NCI-H128 (cell line): ENCODE measurements at regions not wholly inside any gene's neighbourhood (a gene's known extent, or its start where the extent isn't known, plus 50 kb on each side); places are given as distances from the start of the nearest gene placed in this dataset.

Experiments used
- DNase-seq: peaks from one replicate; lab custom pipeline; 2025; ENCODE audit not compliant: unreplicated experiment; lab: John Stamatoyannopoulos, UW

GRCh38 chr3:159635047-159635641, 353.5 kb upstream of the IL12A start:
- no peak for DNase-seq

GRCh38 chr3:159637883-159638542, 350.6 kb upstream of the IL12A start:
- DNase-seq = no peak

GRCh38 chr3:159640225-159640624, 348.4 kb upstream of the IL12A start:
- DNase-seq = no peak

- no peak for DNase-seq
Measured at GRCh38 chr3:159643406-159643805, 345.2 kb upstream of the IL12A start.

- no peak for DNase-seq
Measured at GRCh38 chr3:159645874-159646273, 342.8 kb upstream of the IL12A start.

GRCh38 chr3:159649951-159650350, 338.7 kb upstream of the IL12A start:
- DNase-seq = no peak

GRCh38 chr3:159650726-159651125, 337.9 kb upstream of the IL12A start:
- DNase-seq = no peak

- no peak for DNase-seq
Measured at GRCh38 chr3:159652452-159652851, 336.2 kb upstream of the IL12A start.

- DNase-seq = no peak
Measured at GRCh38 chr3:159654183-159655134, 334.2 kb upstream of the IL12A start.

- no peak for DNase-seq
Measured at GRCh38 chr3:159655202-159655601, 333.4 kb upstream of the IL12A start.

- DNase-seq = no peak
Measured at GRCh38 chr3:159657176-159657575, 331.5 kb upstream of the IL12A start.

- no peak for DNase-seq
Measured at GRCh38 chr3:159657629-159658028, 331.0 kb upstream of the IL12A start.

GRCh38 chr3:159660326-159660725, 328.3 kb upstream of the IL12A start:
- no peak for DNase-seq

- no peak for DNase-seq
Measured at GRCh38 chr3:159660901-159661300, 327.7 kb upstream of the IL12A start.

GRCh38 chr3:159662549-159662948, 326.1 kb upstream of the IL12A start:
- DNase-seq = no peak

GRCh38 chr3:159664006-159664405, 324.6 kb upstream of the IL12A start:
- DNase-seq = no peak

GRCh38 chr3:159664653-159665052, 324.0 kb upstream of the IL12A start:
- DNase-seq = no peak

- no peak for DNase-seq
Measured at GRCh38 chr3:159667261-159667660, 321.4 kb upstream of the IL12A start.

- no peak for DNase-seq
Measured at GRCh38 chr3:159668461-159668860, 320.2 kb upstream of the IL12A start.

- DNase-seq = no peak
Measured at GRCh38 chr3:159668990-159669476, 319.6 kb upstream of the IL12A start.

GRCh38 chr3:159669766-159670165, 318.9 kb upstream of the IL12A start:
- DNase-seq = no peak
